HG03159 (cell line): ENCODE measurements at regions not wholly inside any gene's neighbourhood (a gene's known extent, or its start where the extent isn't known, plus 50 kb on each side); places are given as distances from the start of the nearest gene placed in this dataset.

Experiments used
- ATAC-seq: cut with Tn5 transposase; IDR thresholded peaks from one replicate; pipeline ENCODE4 v1.9.1; 2021; ENCODE audit warnings: mild to moderate bottlenecking, moderate library complexity; ENCODE audit not compliant: unreplicated experiment

- ATAC-seq, result no peak
Observed at GRCh38 chr6:97572943-97573342, 289.9 kb upstream of the MMS22L start.

GRCh38 chr6:97586344-97586743 lies 303.3 kb upstream of the MMS22L start:
- no peak for ATAC-seq

- ATAC-seq, result no peak
Observed at GRCh38 chr6:97591955-97592354, 308.9 kb upstream of the MMS22L start.

- ATAC-seq, result no peak
Observed at GRCh38 chr6:97594844-97595243, 311.8 kb upstream of the MMS22L start.

- no peak for ATAC-seq
Observed at GRCh38 chr6:97621111-97621510, 338.1 kb upstream of the MMS22L start.

GRCh38 chr6:97626671-97627441 lies 343.8 kb upstream of the MMS22L start:
- ATAC-seq, result no peak

- ATAC-seq, result no peak
Observed at GRCh38 chr6:97629180-97629579, 346.2 kb upstream of the MMS22L start.

- ATAC-seq, result no peak
Observed at GRCh38 chr6:97630604-97631003, 347.6 kb upstream of the MMS22L start.

- no peak for ATAC-seq
Observed at GRCh38 chr6:97632341-97632740, 349.3 kb upstream of the MMS22L start.

- ATAC-seq, result no peak
Observed at GRCh38 chr6:97639702-97640101, 356.7 kb upstream of the MMS22L start.

- ATAC-seq, result no peak
Observed at GRCh38 chr6:97644353-97644752, 361.3 kb upstream of the MMS22L start.

- ATAC-seq, result no peak
Observed at GRCh38 chr6:97645757-97646156, 362.7 kb upstream of the MMS22L start.

GRCh38 chr6:97653076-97653475 lies 370.1 kb upstream of the MMS22L start:
- no peak for ATAC-seq

- ATAC-seq, result no peak
Observed at GRCh38 chr6:97653517-97653916, 370.5 kb upstream of the MMS22L start.

GRCh38 chr6:97654674-97655073 lies 371.7 kb upstream of the MMS22L start:
- ATAC-seq, result no peak

- ATAC-seq, result no peak
Observed at GRCh38 chr6:97656236-97656635, 373.2 kb upstream of the MMS22L start.

- no peak for ATAC-seq
Observed at GRCh38 chr6:97656706-97657350, 373.8 kb upstream of the MMS22L start.

- ATAC-seq, result no peak
Observed at GRCh38 chr6:97658090-97658489, 375.1 kb upstream of the MMS22L start.

- no peak for ATAC-seq
Observed at GRCh38 chr6:97663252-97663651, 380.2 kb upstream of the MMS22L start.

- ATAC-seq, result no peak
Observed at GRCh38 chr6:97665446-97665845, 382.4 kb upstream of the MMS22L start.

GRCh38 chr6:97666889-97667288 lies 383.9 kb upstream of the MMS22L start:
- ATAC-seq, result no peak

- peak; percentile 45 for ATAC-seq
Observed at GRCh38 chr6:97668716-97669115, 385.7 kb upstream of the MMS22L start.
